Small intestine (tissue), 7 donors: ENCODE measurements at regions not wholly inside any gene's neighbourhood (a gene's known extent, or its start where the extent isn't known, plus 50 kb on each side); places are given as distances from the start of the nearest gene placed in this dataset.
A peak's percentile ranks its signal among the peaks of the same experiment; 100 is the strongest.

ENCODE experiments used
- DNase-seq, 2 donors: peaks; one replicate each; pipeline versions ENCODE4 v3.0.0 to v3.0.0-alpha.2; 2013
- FAIRE-seq: peaks from 2 replicates; lab custom pipeline; 2012; peaks lifted over from hg19 to GRCh38; lab: Jason Lieb, UNC
- H3K27ac ChIP-seq, 3 donors: one replicate each; pipeline ENCODE4 v1.5.1; 2013; ENCODE audit warnings: low read length in 2 of 3, mild to moderate bottlenecking in 2 of 3, control low read depth in 1 of 3, inconsistent platforms in 1 of 3, low read depth in 1 of 3, moderate library complexity in 1 of 3
- H3K27me3 ChIP-seq, 3 donors: one replicate each; pipeline ENCODE4 v1.6.1; 2013; ENCODE audit warnings: low read length in 3 of 3, inconsistent platforms in 1 of 3; ENCODE audit not compliant: control insufficient read depth in 3 of 3, insufficient read depth in 3 of 3
- H3K36me3 ChIP-seq, 3 donors: one replicate each; pipeline ENCODE4 v1.6.1; 2013; ENCODE audit warnings: low read length in 3 of 3, inconsistent platforms in 1 of 3, low read depth in 1 of 3, mild to moderate bottlenecking in 1 of 3, moderate library complexity in 1 of 3; ENCODE audit not compliant: control insufficient read depth in 3 of 3, insufficient read depth in 2 of 3
- H3K4me1 ChIP-seq, 3 donors: one replicate each; pipeline ENCODE4 v1.6.1; 2013; ENCODE audit warnings: low read length in 2 of 3, inconsistent platforms in 1 of 3, low read depth in 1 of 3, mild to moderate bottlenecking in 1 of 3, moderate library complexity in 1 of 3; ENCODE audit not compliant: control insufficient read depth in 3 of 3, insufficient read depth in 2 of 3
- H3K4me3 ChIP-seq, 3 donors: one replicate each; pipeline ENCODE4 v1.5.1; 2013; ENCODE audit warnings: low read length in 3 of 3, control low read depth in 1 of 3, inconsistent platforms in 1 of 3, low read depth in 1 of 3, mild to moderate bottlenecking in 1 of 3, moderate library complexity in 1 of 3
- H3K9me3 ChIP-seq, 2 donors: one replicate each; pipeline ENCODE4 v1.6.1; 2013; ENCODE audit warnings: low read depth in 1 of 2, low read length in 1 of 2; ENCODE audit not compliant: control insufficient read depth in 2 of 2, insufficient read depth in 1 of 2
- WGBS, 3 donors: extraction: QIAGEN DNeasy Blood & Tissue Kit; methylation state at CpG; one replicate each; pipeline ENCODE4 v1.1.7; 2013; 5-methylcytosine and 5-hydroxymethylcytosine counted together
- donor health status: healthy with polysubstance abuse.
- donor health status: control.
- donor health status: control.
- donor health status: Bipolar disorder and iron deficiency.
- donor health status: healthy.

DNA sequence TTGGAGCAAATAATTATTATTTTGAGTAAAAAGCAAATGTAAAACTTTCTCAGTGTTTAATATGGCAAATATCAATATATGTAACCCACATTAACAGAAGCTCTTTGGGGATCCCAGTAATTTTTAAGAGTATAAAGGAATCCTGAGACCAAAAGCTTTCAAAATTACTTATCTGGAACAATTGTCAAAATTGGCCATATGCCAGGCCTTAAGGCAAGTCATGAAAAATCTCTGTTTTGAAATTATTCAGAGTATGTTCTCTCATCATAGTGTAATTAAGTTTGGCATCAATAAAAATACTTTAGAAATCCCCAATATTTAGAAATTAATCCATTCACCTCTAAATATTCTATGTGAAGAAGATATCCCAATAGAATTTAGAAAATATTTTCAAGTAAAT lies 225.3 kb upstream of the ARL4C start:
- Histone ChIP-seq H3K27me3 (no peaks in the 10 kb centered on the region), H3K36me3 (no peaks in the 10 kb centered on the region), H3K4me3 (no peak overlapping the region), H3K9me3 (no peaks in the 10 kb centered on the region), H3K4me1 (no peaks in the 10 kb centered on the region), H3K27ac (no peak overlapping the region)
- FAIRE-seq (peak; percentile 83), DNase-seq (no peak)

DNA sequence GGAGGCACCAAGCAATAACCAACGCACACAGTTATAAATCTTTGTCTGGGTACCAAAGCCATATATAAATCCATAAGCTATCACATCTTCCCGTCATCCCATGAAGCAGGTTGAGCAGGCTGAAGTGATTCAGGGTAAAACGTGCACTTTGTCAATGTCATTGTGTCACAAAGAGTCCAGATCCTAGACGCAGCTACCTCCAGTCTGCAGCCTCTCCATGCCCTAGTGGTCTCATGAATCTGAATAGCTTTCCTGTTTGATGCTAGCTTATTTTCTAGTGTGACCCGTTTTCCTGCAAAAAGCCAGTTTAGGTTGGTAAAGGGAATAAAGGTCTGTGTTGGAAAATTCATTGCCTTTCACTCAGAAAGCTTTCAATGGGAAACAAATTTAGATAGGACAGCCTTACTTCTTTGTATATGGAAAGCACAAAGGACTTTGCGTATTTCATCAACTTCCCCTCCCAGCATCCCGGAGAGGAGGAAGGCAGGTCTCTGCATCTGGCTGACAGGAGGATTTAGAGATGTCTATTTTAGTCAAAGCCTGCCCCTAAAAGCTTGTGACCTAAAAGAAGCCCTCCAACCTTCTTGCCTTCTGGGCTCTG lies 222.3 kb upstream of the ARL4C start:
- Histone ChIP-seq H3K9me3 (no peaks in the 10 kb centered on the region), H3K27me3 (no peaks in the 10 kb centered on the region), H3K4me1 (no peaks in the 10 kb centered on the region), H3K27ac (no peak overlapping the region), H3K36me3 (no peaks in the 10 kb centered on the region), H3K4me3 (no peak overlapping the region)
- WGBS, 3 donors = 79 to 82% (median 80%) methylated on average over 7 of the region's 7 CpGs
- DNase-seq (no peak), FAIRE-seq (no peak)

DNA sequence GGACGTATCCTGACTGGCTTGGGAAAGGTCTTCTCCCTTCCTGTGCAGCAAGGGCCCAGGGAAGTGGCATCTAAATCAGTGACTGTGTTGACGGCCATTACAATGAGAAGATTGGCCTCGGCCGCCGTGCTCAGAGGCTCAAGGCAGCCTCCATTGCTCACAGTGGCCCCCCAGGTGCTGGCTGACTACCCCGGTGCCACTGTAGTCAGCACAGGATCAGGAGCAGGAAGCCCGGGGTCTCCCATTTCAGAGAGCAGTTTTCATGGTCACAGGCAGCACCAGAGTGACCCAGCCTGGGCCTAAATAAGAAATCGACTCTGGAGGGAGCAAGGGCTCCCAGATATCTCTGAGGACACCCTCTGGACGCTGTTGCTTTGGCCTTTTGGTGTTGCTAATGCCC lies 219.4 kb upstream of the ARL4C start:
- H3K4me3 ChIP-seq = no peak overlapping the region
- DNase-seq = no peak
- H3K27me3 ChIP-seq = no peaks in the 10 kb centered on the region
- no peak overlapping the region for H3K27ac ChIP-seq
- no peaks in the 10 kb centered on the region for H3K4me1 ChIP-seq
- WGBS, 3 donors = 82 to 86% (median 84%) methylated on average over 9 of the region's 9 CpGs
- no peaks in the 10 kb centered on the region for H3K9me3 ChIP-seq
- FAIRE-seq = no peak
- no peaks in the 10 kb centered on the region for H3K36me3 ChIP-seq

DNA sequence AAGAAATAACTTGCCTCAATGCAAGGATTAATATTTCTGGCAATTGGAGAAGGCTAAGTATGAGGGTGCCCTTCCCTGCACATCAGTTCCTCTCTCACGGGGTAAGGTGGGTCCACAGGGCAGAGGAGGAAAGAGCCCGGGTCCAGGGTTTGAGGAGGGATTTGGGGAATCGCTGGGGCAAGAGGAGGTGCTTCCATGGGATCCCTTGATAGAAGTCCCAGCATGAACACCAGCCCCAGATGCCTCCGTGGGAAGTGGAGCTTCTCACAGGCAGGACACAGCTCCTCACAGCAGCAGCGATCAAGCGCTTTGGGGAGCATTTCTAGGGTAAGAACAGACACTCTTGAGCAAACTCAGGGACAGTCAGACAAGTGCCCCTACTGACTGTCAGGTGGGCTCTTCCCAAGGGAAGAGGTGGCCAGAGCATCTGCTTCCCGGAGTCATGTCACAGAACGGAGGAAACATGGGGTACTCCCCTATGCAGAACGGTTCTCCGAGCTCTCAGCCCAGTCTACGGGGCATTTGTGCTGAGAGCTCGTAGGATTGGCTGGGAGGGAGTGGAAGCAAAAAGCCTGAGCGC lies 218.9 kb upstream of the ARL4C start:
- no peak for DNase-seq
- Histone ChIP-seq H3K27ac (no peak overlapping the region), H3K27me3 (no peaks in the 10 kb centered on the region), H3K36me3 (no peaks in the 10 kb centered on the region), H3K4me1 (no peaks in the 10 kb centered on the region), H3K9me3 (no peaks in the 10 kb centered on the region), H3K4me3 (no peak overlapping the region)
- 85 to 90% (median 90%) methylated on average over 13 of the region's 13 CpGs for WGBS, 3 donors
- FAIRE-seq = no peak

DNA sequence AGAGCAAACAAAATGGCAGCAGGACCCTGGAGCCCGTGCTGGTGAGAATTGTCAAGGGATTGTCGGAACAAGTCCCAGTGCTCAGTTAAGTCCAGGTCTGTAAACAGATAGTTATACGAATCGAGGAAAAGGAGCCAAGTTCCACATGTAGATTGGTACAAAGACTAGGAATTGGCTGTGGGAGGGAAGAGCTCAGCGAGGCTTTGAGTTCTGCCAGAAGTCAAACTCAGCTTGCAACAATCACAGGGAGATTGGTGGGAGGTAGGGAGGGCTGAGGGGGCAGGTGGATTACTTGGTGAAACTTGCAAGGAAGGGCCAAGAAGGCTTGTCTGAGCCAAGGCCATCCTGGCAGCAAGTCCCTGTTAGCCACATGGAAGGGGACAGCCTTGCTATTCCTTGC lies 217.8 kb upstream of the ARL4C start:
- Histone ChIP-seq H3K36me3 (no peaks in the 10 kb centered on the region), H3K9me3 (no peaks in the 10 kb centered on the region), H3K27me3 (no peaks in the 10 kb centered on the region), H3K27ac (no peak overlapping the region), H3K4me3 (no peak overlapping the region), H3K4me1 (no peaks in the 10 kb centered on the region)
- WGBS, 3 donors = 80 to 89% (median 89%) methylated on average over 5 of the region's 5 CpGs
- DNase-seq = no peak
- no peak for FAIRE-seq

DNA sequence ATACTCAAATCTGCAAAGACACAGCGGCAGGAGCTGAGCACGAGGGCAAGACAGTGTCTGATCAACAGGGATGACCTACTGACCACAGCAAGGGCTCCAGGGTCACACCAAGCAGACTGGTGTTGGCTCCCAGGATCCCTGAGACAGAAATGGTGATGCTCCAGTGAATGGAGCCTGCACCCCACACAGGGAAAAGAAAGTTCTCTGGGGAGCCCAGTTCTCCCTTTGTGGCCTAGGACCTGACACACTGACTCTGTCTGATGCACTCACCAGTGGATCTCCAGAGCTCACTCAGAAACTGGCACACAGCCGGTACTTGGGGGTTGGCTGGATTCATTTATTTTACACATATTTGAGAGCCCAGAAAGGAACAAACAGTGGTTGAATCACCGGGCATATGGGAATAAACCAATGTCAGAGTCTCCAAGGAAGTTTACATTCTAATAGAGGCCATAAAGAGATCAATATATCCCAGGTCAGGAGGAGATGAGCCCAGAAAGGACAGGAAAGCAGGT lies 215.6 kb upstream of the ARL4C start:
- H3K27me3 ChIP-seq = no peaks in the 10 kb centered on the region
- DNase-seq (no peak), FAIRE-seq (no peak)
- H3K4me3 ChIP-seq = no peak overlapping the region
- no peaks in the 10 kb centered on the region for H3K9me3 ChIP-seq
- H3K36me3 ChIP-seq = no peaks in the 10 kb centered on the region
- H3K27ac ChIP-seq = no peak overlapping the region
- no peaks in the 10 kb centered on the region for H3K4me1 ChIP-seq
- 70 to 85% (median 83%) methylated on average over 4 of the region's 4 CpGs for WGBS, 3 donors

DNA sequence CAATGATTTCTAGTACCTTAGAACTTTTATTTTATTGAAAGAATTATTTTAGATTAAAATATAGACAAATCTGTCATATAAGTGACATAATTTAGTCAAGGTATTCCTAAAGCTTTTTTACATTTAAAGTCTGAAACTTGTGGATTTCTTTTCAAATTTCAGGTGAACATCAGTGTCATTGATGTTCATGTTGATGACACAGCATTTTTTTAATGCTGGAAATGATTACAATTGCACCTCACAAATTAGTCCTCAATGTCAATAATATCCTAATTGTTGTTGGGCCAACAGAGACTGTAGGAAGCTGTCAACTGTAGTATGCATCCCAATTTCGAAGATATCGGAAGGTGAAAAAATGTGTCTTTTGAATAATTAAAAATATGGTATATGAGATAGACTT lies 214.4 kb upstream of the ARL4C start:
- Histone ChIP-seq H3K36me3 (no peaks in the 10 kb centered on the region), H3K27me3 (no peaks in the 10 kb centered on the region), H3K4me3 (no peak overlapping the region), H3K4me1 (no peaks in the 10 kb centered on the region), H3K27ac (no peak overlapping the region), H3K9me3 (no peaks in the 10 kb centered on the region)
- 97 to 100% (median 97%) methylated on average over 2 of the region's 2 CpGs for WGBS, 3 donors
- DNase-seq (no peak), FAIRE-seq (no peak)

DNA sequence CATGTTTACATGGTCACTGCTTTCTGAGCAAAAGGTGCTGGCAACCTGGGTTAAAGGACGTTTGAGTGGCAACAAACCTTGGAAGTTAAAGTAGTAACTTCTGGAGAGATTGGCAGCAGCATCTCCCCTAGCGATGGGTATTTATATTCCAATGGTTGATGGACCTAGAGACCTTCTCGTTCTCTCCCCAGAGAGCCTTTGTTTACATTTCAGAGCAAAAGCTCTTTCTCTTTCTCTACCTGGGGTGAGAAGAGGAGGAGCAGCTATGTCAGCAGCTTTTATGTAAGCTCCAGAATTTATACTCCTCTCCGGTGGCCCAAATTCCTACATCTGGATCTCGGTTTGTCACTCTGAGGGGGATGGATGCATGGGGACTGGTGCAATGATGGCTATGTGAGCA lies 213.7 kb upstream of the ARL4C start:
- H3K4me3 ChIP-seq = no peak overlapping the region
- no peaks in the 10 kb centered on the region for H3K9me3 ChIP-seq
- no peaks in the 10 kb centered on the region for H3K27me3 ChIP-seq
- H3K27ac ChIP-seq = no peak overlapping the region
- H3K4me1 ChIP-seq = no peaks in the 10 kb centered on the region
- whole genome bisulfite sequencing, 3 donors = 53 to 67% (median 56%) methylated on average over 5 of the region's 5 CpGs
- H3K36me3 ChIP-seq = no peaks in the 10 kb centered on the region
- DNase-seq = no peak
- no peak for FAIRE-seq

DNA sequence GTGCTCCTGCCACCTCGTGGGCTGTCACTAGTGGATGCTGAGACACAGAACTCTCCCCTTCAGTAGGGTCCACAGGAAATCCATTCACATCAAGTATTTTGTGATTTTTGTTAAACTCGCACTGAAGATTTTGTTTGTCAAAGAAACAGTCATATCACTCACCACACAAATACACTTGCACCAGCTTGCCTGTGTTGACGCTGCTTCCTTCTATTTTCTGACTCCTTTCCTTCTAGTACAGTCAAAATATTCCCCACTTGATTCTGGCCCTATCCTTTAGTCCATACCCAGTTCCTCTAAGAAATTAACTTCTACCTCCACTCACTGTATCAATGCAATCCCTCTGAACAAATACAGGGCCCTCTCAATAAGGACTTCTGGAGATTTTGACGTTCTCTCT lies 213.2 kb upstream of the ARL4C start:
- no peaks in the 10 kb centered on the region for H3K27me3 ChIP-seq

More for the DNA sequence above, 213.2 kb upstream of the ARL4C start:
- H3K4me3 ChIP-seq = no peak overlapping the region
- DNase-seq (no peak), FAIRE-seq (no peak)
- H3K27ac ChIP-seq = no peak overlapping the region
- no peaks in the 10 kb centered on the region for H3K36me3 ChIP-seq
- no peaks in the 10 kb centered on the region for H3K4me1 ChIP-seq
- WGBS, 3 donors = 64 to 82% (median 68%) methylated on average over 4 of the region's 4 CpGs
- H3K9me3 ChIP-seq = no peaks in the 10 kb centered on the region
